HG02763 (cell line): ENCODE measurements at regions not wholly inside any gene's neighbourhood (a gene's known extent, or its start where the extent isn't known, plus 50 kb on each side); places are given as distances from the start of the nearest gene placed in this dataset.
"Not testable (repeated sequence)": the region's sequence is repeated elsewhere in the genome, so short reads cannot be mapped to it uniquely, and the experiment has no call there.

Source experiments
- ATAC-seq: cut with Tn5 transposase; IDR thresholded peaks from one replicate; pipeline ENCODE4 v1.9.1; 2021; ENCODE audit warnings: mild to moderate bottlenecking, moderate library complexity; ENCODE audit not compliant: unreplicated experiment

DNA sequence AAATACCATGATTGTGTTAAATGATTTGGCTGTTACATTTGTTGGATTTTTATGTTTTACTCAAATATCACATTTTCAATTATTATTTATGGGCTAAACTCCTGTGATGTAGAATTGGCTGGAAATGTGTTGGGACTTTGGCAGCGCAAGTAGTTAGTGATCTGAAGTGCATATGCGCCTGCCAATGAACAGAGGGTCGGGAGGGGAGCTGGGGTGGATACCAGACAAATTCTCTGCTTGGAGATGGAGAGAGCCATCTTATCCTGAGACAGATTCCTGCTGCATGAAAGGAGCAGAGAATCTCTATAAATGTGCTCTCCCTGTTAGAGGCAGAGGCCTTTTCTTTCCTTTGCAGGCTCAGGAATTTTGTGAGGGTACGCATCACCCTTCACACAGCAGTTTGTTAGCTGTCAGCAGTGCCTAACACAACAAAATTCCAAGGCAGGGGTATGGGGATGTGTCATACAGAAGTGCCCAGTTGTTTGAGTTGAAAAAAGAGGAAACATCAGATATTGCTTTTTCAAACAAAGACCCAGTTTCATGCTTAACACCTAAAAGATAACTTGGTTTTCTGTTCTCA is 489.1 kb downstream of the CSNK1G3 start:
- ATAC-seq = no peak

DNA sequence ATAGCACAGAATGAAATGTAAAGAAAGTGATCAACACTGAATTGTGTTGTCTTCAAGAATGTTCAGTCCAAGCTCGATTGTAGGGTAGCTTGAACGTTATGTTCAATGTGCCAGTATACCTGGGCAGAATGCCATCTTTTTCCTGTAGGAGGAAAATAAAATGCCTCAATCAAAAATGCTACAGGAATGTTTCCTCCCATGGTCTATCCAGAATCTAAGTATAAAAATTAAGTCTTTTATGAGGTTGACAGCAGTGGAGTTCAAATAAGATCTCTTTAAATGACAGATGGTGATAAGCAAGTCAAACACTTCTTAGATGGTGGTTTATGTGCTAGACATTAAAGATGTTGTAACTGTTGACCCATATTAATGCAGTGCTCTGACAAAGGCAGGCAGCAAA is 488.6 kb downstream of the CSNK1G3 start:
- ATAC-seq = no peak

DNA sequence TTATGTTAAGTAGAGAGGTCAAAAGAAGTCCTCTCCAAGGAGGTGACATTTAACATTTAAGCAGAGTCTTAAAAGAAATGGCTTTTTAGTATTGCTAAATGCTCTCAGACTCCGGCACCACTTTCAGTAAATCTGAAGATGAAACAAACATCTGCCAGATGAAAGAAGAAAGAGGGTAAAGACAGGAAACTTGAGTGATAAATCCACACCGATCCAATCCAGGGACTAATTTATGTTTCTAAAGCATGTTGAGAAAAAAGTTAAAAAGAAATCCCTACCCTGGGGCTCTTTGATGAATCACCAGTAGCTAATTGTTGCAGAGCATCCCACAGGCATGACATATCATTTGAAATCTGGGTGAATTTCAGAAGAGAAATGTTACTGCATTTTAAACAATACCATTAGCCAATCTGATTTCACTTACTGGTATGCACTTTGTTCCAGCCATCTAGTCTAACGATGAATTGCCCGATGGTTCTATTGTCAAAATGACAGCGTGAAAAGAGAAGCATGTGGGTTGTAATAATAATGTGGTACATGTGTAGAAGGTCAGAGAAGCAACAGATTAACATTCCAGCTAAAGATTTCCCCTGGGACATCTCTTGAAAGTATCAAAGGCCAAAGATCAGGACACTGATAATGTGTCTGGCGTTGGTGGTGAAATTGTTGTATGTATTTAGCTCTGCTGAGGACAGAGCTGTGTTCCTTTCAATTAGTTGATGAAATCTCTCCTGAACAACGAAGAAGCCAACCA is 485.7 kb downstream of the CSNK1G3 start:
- no peak for ATAC-seq

DNA sequence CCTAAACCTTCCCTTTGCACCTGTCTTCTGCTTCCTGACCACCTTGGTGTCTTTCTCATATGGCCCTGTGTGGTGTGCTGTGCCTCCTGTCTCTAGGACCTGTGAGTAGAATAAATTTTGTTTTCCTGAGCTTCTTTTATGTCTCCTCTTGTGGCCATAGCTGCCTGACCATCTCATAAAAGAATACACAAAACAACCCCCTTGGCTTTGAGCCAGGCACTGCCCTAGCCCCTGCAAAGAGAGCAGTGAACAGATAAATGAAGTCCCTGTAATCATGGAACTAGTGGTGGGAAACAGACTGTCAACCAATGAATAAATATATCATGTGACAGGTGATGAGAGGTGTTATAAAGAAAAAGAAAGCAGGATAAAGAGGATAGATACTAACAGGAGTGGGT is 485.1 kb downstream of the CSNK1G3 start:
- ATAC-seq = no peak

DNA sequence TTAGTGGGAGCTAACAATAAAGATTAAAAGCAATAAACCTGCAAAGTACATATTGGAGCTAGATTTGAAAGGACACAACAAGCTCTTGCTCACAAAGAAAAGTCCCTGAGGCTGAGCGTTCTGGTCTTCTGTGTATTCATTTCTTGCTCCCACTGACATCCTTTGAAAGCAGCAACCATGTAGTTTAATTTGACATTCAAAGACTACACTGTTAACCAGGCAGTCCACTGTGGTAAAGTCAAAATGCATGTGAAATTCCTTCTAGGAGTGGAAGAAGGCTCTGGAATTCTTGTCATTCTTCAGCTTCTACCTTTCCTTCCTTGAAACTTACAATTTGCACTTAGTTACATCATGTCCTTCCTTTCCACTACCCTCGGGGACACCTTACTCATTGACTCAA is 480.7 kb downstream of the CSNK1G3 start:
- ATAC-seq = no peak

DNA sequence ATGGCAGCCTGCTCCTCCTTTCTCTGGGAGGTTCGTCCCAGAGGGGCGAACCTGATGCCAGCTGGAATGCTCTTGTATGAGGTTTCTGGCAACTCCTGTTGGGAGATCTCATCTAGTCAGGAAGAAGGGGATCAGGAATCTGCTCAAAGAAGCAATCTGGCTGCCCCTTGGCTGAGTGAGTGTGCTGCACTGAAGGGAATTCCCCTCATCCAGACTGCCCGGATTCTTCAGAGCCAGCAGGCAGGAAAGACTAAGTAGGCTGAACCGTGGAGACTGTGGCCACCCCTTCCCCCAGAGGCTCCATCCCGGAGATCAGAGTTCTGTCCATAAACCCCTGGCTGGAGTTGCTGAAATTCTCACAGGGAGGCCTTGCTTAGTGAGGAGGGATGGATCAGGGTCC is 476.0 kb downstream of the CSNK1G3 start:
- ATAC-seq = no peak

DNA sequence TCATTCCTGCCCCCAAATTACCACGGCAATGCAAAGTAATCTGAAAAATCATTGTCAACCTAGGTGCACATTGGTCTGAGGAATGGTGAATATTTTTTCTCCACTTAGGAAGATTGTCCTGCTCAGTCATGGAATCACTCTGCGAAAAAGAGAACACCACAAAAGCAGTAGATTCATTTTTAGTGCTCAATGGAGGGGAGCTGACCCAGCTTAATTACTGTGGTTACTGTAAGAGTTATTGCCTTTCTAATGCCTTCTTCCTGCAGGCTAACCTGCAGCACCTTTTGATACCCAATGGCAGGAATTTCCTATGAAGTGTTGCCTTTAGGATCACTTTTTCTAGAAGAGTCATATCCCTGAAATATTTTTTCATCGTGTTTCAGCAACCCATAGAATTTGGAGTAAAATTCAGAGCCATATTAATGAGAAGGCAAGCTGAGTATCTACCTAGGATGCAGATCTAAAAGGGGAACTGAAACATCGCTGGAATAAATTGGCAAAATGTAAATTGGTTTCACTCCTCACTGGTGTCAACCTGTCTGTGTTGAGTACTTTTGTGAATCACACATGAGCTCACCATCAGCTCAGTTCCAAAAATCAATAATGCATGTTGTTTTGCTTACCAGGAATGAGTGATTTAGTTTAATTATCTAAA is 464.5 kb downstream of the CSNK1G3 start:
- no peak for ATAC-seq

DNA sequence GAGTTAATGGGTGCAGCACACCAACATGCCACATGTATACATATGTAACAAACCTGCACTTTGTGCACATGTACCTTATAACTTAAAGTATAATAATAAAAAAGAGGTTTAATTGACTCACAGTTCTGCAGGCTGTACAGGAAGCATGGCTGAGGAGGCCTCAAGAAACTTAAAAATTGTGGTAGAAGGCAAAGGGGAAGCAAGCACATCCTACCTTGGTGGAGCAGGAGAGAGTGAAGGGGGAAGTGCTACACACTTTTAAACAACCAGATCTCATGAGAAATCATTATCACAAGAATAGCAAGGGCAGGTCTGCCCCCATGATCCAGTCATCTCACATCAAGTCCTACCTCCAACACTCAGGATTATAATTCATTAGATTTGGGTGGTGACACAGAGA is 463.5 kb downstream of the CSNK1G3 start:
- ATAC-seq = not testable (repeated sequence)

DNA sequence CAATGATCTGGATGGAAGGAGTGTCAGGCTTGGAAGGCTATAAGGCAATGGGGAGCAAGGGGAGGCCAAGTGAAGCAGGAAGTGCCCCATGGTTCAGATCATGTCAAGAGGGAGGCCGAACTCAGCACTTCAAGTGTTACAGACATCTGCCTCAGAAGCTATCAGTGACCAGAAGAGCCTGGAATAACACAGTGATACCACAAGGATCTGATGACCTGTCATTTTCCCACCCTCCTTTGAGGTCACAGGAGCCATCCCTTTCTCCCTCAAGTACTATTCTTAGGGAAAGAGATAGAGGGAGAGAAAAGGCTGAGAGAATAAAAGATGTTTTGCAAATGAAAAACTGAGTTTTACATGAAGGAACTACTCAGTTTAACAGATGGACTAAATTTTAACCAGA is 454.8 kb downstream of the CSNK1G3 start:
- no peak for ATAC-seq

DNA sequence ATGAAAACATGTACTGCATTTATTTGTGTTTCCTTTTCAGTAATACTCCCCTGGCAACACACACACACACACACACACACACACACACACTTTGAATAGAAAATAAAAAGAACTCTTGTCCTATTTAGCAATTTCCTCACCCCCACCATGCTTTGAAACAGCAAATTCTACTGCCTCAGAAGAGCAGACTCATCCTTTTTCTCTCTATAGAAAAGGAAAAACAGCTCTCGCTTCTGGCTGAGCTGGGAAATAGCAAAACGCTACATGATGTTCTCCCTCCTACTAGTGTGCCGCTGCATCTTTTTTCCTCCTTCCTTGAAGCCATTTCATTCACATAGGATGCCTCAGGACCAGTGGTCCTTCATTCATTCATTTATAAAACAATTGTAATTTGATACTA is 453.6 kb downstream of the CSNK1G3 start:
- ATAC-seq = no peak

DNA sequence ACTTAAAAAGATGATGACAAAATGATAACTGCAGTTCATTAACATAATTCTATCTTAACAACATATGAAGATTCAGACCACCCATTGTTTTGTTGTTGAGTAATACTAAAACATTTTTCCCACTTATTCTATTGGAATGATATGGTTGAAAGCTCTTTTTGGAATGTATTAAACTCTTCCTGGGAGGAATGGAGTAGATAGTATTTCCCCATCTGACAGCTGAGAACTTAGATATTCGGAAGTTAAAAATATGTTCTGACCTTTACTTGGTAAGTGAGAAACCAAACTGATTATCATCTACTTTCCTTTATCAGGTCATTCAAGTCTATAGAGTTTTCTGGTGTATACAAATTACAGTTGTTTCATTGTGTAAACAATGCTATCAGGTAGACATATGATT is 452.9 kb downstream of the CSNK1G3 start:
- no peak for ATAC-seq

DNA sequence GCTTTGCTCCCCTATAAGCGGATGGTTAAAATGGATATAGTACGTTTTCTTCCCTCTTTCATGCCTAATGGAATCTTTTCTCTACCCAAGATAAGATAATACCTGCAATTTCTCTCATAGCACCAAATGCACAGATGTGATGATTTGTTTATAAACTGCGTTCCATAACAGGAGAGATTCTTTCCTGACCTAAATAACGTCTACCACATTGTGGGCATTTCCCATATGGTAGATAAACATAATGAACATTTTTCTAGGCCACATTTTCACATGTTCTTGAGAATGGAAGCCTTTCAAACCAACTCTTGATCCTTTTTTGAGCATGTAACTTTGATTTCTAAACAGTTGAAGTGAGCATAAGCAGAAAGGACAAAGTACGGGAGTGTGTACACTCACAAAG is 448.5 kb downstream of the CSNK1G3 start:
- ATAC-seq = no peak

DNA sequence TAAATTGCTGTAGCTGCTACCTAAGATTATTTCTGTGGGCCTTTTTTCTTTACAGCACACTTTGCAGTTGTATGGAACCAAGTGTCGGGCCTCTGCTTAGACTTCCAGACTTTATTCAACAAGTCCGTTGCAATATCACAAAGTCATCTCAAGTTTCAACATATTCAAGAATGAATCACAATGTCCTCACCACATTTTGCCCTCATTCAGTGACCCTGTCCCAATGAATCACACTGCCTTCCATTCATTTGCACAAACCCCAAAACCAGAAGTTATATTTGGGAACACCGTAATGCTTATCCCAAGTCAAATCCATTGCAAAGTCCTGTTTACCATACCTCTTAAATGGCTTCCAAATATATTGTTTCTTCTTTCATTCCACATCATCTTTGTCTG is 439.6 kb downstream of the CSNK1G3 start:
- no peak for ATAC-seq

DNA sequence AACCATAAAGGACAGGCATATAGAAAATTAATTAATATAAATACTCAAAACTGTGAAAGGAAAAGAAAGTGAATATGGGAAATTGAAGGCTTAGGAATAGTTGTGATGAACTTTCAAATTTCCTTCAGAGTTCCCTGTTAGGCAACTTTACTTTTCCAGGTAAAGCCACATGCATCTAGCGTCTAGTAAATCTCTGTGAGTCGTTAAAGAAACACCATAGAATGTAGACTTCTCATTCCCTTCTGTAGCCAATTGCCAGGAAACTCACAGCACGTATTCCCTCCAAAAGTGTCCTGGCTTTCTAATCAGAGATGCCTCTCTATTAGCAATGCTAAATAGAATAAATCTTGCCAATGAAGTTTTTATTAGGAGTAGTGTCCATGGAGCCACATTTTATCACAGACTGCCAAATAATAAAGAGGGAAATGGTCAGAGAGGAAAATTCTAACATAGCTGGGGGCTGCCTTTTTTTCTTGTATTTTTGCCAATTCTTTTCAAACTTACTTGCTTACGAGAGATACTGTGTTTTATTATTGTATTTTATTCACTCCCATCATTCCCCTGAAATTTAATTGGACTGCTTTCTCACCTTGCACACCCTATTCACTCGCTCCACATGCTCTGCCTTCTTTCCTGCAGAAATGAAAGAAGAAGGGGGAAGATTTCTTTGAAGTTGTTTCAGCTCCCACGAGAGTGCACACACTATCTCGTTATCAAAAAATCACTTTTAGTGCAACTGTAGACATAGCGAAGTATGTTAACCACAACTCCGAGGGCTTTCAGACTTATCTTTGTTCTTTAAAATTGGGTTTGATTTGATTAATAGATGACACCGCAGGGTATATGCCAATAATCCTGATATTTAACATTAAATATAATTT is 439.0 kb downstream of the CSNK1G3 start:
- ATAC-seq = no peak

DNA sequence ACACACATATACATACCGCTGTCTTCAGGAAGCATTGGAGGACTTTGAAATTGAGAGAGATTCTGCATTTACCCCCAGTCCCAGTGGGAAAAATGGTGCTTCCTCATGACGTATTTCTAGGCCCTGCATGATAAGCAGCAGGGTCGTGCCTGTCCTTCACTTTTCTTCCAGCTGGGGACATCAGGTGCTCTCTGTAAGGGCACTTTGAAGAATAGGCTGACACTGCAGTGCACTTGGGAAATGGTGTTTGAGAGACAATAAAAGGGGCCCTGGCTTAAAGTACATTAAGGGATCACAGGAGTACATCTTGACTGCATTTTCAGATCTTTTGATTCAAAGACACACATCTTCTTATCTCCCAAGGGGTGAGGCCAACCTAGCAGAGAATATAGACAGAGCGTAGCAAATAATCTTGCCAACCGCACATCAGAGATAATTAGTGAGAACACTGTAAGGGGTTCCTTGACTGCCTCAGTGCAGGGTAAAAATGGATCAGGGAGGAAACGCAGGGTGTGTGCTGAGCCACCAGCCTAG is 437.9 kb downstream of the CSNK1G3 start:
- no peak for ATAC-seq

DNA sequence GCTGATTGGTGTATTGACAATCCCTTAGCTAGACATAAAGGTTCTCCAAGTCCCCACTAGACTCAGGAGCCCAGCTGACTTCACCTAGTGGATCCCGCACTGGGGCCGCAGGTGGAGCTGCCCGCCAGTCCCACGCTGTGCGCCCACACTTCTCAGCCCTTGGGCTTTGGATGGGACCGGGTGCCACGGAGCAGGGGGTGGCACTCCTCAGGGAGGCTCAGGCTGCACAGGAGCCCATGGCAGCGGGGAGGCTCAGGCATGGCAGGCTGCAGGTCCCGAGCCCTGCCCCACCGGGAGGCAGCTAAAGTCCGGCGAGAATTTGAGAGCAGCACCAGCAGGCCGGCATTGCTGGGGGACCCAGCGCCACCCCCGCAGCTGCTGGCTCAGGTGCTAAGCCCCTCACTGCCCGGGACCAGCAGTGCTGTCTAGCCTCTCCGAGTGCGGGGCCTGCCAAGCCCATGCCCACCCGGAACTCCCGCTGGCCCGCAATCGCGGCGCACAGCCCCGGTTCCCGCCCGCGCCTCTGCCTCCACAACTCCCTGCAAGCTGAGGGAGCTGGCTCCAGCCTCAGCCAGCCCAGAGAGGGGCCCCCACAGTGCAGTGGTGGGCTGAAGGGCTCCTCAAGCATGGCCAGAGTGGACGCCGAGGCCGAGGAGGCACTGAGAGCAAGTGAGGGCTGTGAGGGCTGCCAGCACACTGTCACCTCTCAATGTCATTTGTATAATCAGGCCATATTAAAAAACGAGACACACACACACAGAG is 437.2 kb downstream of the CSNK1G3 start:
- no peak for ATAC-seq

DNA sequence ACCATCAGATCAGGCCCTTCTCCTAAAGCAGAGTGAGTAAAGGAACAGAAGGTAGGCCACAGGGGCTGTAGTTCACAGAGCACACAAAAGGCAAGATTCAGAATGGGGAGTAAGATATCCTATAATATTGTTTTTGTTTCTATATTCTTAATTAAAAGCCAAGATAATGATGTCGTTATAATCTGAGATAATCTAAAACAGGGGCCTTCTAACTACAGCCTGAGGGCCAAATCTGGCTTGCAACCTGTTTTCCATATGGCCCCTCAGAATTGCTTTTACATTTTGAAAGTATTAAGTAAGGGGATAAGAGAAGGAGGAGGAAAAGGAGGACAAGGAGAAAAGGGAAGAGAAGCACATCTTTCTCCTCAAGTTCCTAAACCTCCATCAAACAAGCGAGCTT is 435.8 kb downstream of the CSNK1G3 start:
- no peak for ATAC-seq

DNA sequence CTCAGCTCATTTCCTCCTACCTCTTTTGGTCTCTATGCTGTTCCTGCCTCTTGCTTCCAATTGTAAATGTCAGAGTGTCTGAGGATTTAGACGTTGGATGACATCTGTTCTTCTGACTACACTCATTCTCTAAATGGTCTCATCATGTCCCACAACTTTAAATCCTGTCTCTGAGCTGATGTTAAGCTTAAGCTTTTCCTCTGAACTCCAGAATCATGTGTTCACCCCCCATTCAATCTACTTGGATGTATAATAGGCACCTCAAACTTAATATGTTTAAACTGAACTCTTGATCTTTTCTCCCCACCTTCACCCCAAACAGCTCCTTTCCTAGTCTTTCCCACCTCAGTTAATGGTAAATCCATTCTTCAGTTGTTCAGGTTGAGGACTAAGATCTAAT is 433.6 kb downstream of the CSNK1G3 start:
- ATAC-seq = no peak

DNA sequence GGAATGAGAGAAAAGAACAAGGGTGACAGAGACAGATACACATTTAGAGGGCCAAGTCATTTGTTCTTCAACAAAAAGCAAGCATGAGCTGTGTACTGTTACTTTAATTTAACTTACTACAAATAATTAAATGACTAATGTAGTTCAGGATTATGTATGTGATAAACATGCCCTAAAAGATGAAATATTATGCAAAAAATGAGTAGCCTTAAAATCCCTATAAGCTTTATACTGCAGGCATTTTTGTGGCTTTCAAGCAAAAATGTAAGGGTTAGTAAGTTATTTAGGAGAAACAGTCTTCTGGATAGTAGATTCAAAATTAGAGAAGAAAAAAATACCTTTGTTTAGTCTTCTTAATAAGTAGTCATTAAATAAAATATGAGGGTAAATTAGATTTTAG is 431.2 kb downstream of the CSNK1G3 start:
- ATAC-seq = no peak

DNA sequence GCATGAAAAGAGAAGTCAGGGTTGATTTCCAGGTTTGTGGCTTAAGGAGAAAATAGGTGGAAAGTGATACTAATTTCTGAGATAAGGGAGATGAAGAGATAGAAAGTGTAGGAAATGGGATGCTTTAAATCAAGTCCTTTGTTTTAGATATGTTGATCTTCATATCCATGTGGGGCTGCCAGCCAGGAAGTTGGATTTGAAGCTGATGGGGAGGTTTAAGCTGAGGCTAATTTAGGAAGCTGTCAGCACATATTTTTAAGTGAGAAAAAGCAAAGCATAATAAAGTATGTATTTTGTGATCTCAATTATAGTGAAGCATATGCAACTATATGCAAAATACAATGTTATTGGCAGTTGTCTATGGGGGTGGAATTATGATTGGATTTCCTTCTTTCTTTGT is 428.4 kb downstream of the CSNK1G3 start:
- ATAC-seq = no peak
